NCI-H2227 (cell line): ENCODE measurements at regions not wholly inside any gene's neighbourhood (a gene's known extent, or its start where the extent isn't known, plus 50 kb on each side); places are given as distances from the start of the nearest gene placed in this dataset.
A peak's percentile ranks its signal among the peaks of the same experiment; 100 is the strongest.

ENCODE experiments used
- DNase-seq: peaks from one replicate; lab custom pipeline; 2025; ENCODE audit not compliant: unreplicated experiment; lab: John Stamatoyannopoulos, UW

- peak; percentile 47 for DNase-seq
These were observed 254.5 kb upstream of the SOX2 start for GRCh38 chr3:181457190-181457589.

GRCh38 chr3:181455276-181455675, 256.4 kb upstream of the SOX2 start:
- no peak for DNase-seq

GRCh38 chr3:181454451-181455027, 257.2 kb upstream of the SOX2 start:
- no peak for DNase-seq

- no peak for DNase-seq
These were observed 265.0 kb upstream of the SOX2 start for GRCh38 chr3:181446741-181447140.

- DNase-seq, result no peak
These were observed 269.7 kb upstream of the SOX2 start for GRCh38 chr3:181442066-181442465.

- peak; percentile 78 for DNase-seq
These were observed 278.7 kb upstream of the SOX2 start for GRCh38 chr3:181432992-181433391.

- DNase-seq, result no peak
These were observed 280.0 kb upstream of the SOX2 start for GRCh38 chr3:181431748-181432147.

- DNase-seq, result no peak
These were observed 286.7 kb upstream of the SOX2 start for GRCh38 chr3:181425074-181425473.

- DNase-seq, result no peak
These were observed 293.5 kb upstream of the SOX2 start for GRCh38 chr3:181418233-181418632.

GRCh38 chr3:181417748-181418147, 294.0 kb upstream of the SOX2 start:
- peak; percentile 59 for DNase-seq

GRCh38 chr3:181410870-181411269, 300.9 kb upstream of the SOX2 start:
- no peak for DNase-seq

- no peak for DNase-seq
These were observed 307.7 kb upstream of the SOX2 start for GRCh38 chr3:181403876-181404660.

GRCh38 chr3:181402347-181402746, 309.4 kb upstream of the SOX2 start:
- no peak for DNase-seq

- DNase-seq, result peak; percentile 25
These were observed 326.8 kb upstream of the SOX2 start for GRCh38 chr3:181384970-181385369.

GRCh38 chr3:181383760-181384159, 328.0 kb upstream of the SOX2 start:
- no peak for DNase-seq

- DNase-seq, result no peak
These were observed 328.5 kb upstream of the SOX2 start for GRCh38 chr3:181383201-181383600.

- no peak for DNase-seq
These were observed 329.1 kb upstream of the SOX2 start for GRCh38 chr3:181382656-181383055.

GRCh38 chr3:181379278-181379677, 332.4 kb upstream of the SOX2 start:
- peak; percentile 78 for DNase-seq

- peak; percentile 69 for DNase-seq
These were observed 342.1 kb upstream of the SOX2 start for GRCh38 chr3:181369637-181370036.

- no peak for DNase-seq
These were observed 348.5 kb upstream of the SOX2 start for GRCh38 chr3:181363231-181363630.

- DNase-seq, result no peak
These were observed 349.3 kb upstream of the SOX2 start for GRCh38 chr3:181362378-181362777.

GRCh38 chr3:181358562-181358961, 353.2 kb upstream of the SOX2 start:
- no peak for DNase-seq

- DNase-seq, result no peak
These were observed 353.7 kb upstream of the SOX2 start for GRCh38 chr3:181358060-181358459.
